ENCODE measurements at regions not wholly inside any gene's neighbourhood (a gene's known extent, or its start where the extent isn't known, plus 50 kb on each side); places are given as distances from the start of the nearest gene placed in this dataset.

- DNase-seq: no peak
Measured at GRCh38 chr10:133035952-133036351, 51.8 kb upstream of the ADGRA1 start.

- no peak for DNase-seq
Measured at GRCh38 chr10:133034762-133035161, 53.0 kb upstream of the ADGRA1 start.

GRCh38 chr10:133034092-133034491 lies 53.6 kb upstream of the ADGRA1 start:
- DNase-seq: no peak

- no peak for DNase-seq
Measured at GRCh38 chr10:133033742-133034048, 54.0 kb upstream of the ADGRA1 start.

- DNase-seq: no peak
Measured at GRCh38 chr10:133032976-133033741, 54.6 kb upstream of the ADGRA1 start.

- no peak for DNase-seq
Measured at GRCh38 chr10:133032231-133032630, 55.5 kb upstream of the ADGRA1 start.

- no peak for DNase-seq
Measured at GRCh38 chr10:133031541-133032125, 56.1 kb upstream of the ADGRA1 start.

- no peak for DNase-seq
Measured at GRCh38 chr10:133030781-133031180, 56.9 kb upstream of the ADGRA1 start.

GRCh38 chr10:133030126-133030525 lies 57.6 kb upstream of the ADGRA1 start:
- no peak for DNase-seq

- no peak for DNase-seq
Measured at GRCh38 chr10:133028956-133029355, 58.8 kb upstream of the ADGRA1 start.

GRCh38 chr10:133028158-133028557 lies 59.6 kb upstream of the ADGRA1 start:
- DNase-seq: no peak

GRCh38 chr10:133027482-133027881 lies 60.2 kb upstream of the ADGRA1 start:
- DNase-seq: no peak

GRCh38 chr10:133026726-133027395 lies 60.9 kb upstream of the ADGRA1 start:
- DNase-seq: no peak

- DNase-seq: no peak
Measured at GRCh38 chr10:133026171-133026570, 61.6 kb upstream of the ADGRA1 start.

GRCh38 chr10:133025558-133026090 lies 62.1 kb upstream of the ADGRA1 start:
- DNase-seq: no peak

- no peak for DNase-seq
Measured at GRCh38 chr10:133024704-133025557, 62.8 kb upstream of the ADGRA1 start.

GRCh38 chr10:133023216-133023843 lies 64.4 kb upstream of the ADGRA1 start:
- DNase-seq: no peak

GRCh38 chr10:133022776-133023100 lies 65.0 kb upstream of the ADGRA1 start:
- DNase-seq: no peak

- no peak for DNase-seq
Measured at GRCh38 chr10:133021963-133022775, 65.6 kb upstream of the ADGRA1 start.

- no peak for DNase-seq
Measured at GRCh38 chr10:133021116-133021962, 66.4 kb upstream of the ADGRA1 start.

Data from T-helper 2 cell (primary cell).